ENCODE measurements at regions not wholly inside any gene's neighbourhood (a gene's known extent, or its start where the extent isn't known, plus 50 kb on each side); places are given as distances from the start of the nearest gene placed in this dataset.

DNA sequence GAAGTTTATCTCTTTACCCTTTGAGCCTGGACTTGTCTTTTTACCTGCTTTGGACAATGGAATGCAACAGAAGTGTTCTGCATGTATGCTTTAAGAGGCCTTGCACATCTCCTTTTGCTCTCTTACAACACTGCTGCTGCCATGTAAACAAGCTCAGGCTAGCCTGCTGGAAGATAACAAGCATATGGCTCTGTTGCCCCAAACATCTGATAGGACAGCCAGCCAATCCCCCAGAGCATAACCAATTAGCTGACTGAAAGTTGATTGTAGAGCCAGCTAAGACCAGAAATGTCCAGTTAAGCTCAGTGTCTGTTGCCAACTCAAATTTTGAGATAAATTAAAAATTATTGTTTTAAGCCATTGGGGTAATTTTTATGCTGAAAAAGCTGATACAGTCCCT is 510.6 kb upstream of the CNKSR2 start:
- TF ChIP-seq CREB1 (CRISPR knock-in tag; IDR thresholded peaks at IDR 0.05): no peak
- no peak for TF ChIP-seq CTCF (IDR thresholded peaks at IDR 0.05)
- TF ChIP-seq SMAD4 (CRISPR knock-in tag; IDR thresholded peaks at IDR 0.05): no peak
- TF ChIP-seq, protein P1, sequence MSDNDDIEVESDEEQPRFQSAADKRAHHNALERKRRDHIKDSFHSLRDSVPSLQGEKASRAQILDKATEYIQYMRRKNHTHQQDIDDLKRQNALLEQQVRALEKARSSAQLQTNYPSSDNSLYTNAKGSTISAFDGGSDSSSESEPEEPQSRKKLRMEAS (CRISPR knock-in tag; IDR thresholded peaks at IDR 0.05): no peak
- no peak for TF ChIP-seq JUN (CRISPR knock-in tag; IDR thresholded peaks at IDR 0.05)
- TF ChIP-seq, protein P2, sequence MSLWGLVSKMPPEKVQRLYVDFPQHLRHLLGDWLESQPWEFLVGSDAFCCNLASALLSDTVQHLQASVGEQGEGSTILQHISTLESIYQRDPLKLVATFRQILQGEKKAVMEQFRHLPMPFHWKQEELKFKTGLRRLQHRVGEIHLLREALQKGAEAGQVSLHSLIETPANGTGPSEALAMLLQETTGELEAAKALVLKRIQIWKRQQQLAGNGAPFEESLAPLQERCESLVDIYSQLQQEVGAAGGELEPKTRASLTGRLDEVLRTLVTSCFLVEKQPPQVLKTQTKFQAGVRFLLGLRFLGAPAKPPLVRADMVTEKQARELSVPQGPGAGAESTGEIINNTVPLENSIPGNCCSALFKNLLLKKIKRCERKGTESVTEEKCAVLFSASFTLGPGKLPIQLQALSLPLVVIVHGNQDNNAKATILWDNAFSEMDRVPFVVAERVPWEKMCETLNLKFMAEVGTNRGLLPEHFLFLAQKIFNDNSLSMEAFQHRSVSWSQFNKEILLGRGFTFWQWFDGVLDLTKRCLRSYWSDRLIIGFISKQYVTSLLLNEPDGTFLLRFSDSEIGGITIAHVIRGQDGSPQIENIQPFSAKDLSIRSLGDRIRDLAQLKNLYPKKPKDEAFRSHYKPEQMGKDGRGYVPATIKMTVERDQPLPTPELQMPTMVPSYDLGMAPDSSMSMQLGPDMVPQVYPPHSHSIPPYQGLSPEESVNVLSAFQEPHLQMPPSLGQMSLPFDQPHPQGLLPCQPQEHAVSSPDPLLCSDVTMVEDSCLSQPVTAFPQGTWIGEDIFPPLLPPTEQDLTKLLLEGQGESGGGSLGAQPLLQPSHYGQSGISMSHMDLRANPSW (CRISPR knock-in tag; conservative IDR thresholded peaks at IDR 0.05; ENCODE audit: low read depth): no peak
- TF ChIP-seq, protein P3, sequence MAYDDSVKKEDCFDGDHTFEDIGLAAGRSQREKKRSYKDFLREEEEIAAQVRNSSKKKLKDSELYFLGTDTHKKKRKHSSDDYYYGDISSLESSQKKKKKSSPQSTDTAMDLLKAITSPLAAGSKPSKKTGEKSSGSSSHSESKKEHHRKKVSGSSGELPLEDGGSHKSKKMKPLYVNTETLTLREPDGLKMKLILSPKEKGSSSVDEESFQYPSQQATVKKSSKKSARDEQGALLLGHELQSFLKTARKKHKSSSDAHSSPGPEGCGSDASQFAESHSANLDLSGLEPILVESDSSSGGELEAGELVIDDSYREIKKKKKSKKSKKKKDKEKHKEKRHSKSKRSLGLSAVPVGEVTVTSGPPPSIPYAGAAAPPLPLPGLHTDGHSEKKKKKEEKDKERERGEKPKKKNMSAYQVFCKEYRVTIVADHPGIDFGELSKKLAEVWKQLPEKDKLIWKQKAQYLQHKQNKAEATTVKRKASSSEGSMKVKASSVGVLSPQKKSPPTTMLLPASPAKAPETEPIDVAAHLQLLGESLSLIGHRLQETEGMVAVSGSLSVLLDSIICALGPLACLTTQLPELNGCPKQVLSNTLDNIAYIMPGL (CRISPR knock-in tag; IDR thresholded peaks at IDR 0.05): no peak
- no peak for TF ChIP-seq NFYB (CRISPR knock-in tag; conservative IDR thresholded peaks at IDR 0.05; ENCODE audit: low read depth)
- TF ChIP-seq ZBTB21 (CRISPR knock-in tag; IDR thresholded peaks at IDR 0.05; ENCODE audit: borderline replicate concordance): no peak
- TF ChIP-seq, protein P4, sequence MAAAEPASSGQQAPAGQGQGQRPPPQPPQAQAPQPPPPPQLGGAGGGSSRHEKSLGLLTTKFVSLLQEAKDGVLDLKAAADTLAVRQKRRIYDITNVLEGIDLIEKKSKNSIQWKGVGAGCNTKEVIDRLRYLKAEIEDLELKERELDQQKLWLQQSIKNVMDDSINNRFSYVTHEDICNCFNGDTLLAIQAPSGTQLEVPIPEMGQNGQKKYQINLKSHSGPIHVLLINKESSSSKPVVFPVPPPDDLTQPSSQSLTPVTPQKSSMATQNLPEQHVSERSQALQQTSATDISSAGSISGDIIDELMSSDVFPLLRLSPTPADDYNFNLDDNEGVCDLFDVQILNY (CRISPR knock-in tag; IDR thresholded peaks at IDR 0.05): no peak

Data from WTC11 (cell line).